T-cell (primary cell): ENCODE measurements at regions not wholly inside any gene's neighbourhood (a gene's known extent, or its start where the extent isn't known, plus 50 kb on each side); places are given as distances from the start of the nearest gene placed in this dataset.

Experiments
- ATAC-seq, 4 experiments: fragments of 200-7000 bp in 3 of 4; fragments of 150-1000 bp in 1 of 4; cut with Tn5 transposase; replicated peaks in 1 of 4; 1 replicate in 3 of 4; 2 replicates in 1 of 4; pipeline ENCODE4 v1.10.0; 2021; ENCODE audit warnings: moderate library complexity in 3 of 4, mild to moderate bottlenecking in 2 of 4, moderate number of reproducible peaks in 1 of 4
- CTCF ChIA-PET, 2 donors: fragments of 300-600 bp; sonication (Branson Sonifier 250); formaldehyde crosslinking; loops; one replicate each; lab custom pipeline; 2022; ENCODE audit warnings: antibody characterized with exemption in 2 of 2; lab: Charles Lee
- POLR2A ChIA-PET, 2 donors: fragments of 300-600 bp; sonication (Branson Sonifier 250); formaldehyde crosslinking; loops; one replicate each; lab custom pipeline; 2022; ENCODE audit warnings: antibody characterized with exemption in 2 of 2; lab: Charles Lee
- DNase-seq, 35 experiments: peaks; one replicate each; pipeline versions ENCODE4 v3.0.0 to v3.0.0-alpha.2; 2013 to 2023
- H3K27ac ChIP-seq: one replicate; pipeline ENCODE4 v1.5.1; 2013; ENCODE audit warnings: low read length
- H3K27me3 ChIP-seq, 2 experiments: replicated peaks in 1 of 2; 1 replicate in 1 of 2; 2 replicates in 1 of 2; pipeline versions ENCODE4 v1.6.1 to v1.7.0; 2013; ENCODE audit warnings: low read length in 1 of 2, mixed read lengths in 1 of 2; ENCODE audit not compliant: control insufficient read depth in 2 of 2, insufficient read depth in 2 of 2; ENCODE audit errors: extremely low read depth in 1 of 2
- H3K36me3 ChIP-seq, 2 donors: 1 replicate in 1 of 2; 2 replicates in 1 of 2; pipeline versions ENCODE4 v1.6.1 to v1.7.0; 2013; ENCODE audit warnings: low read length in 1 of 2; ENCODE audit not compliant: control insufficient read depth in 2 of 2, insufficient read depth in 1 of 2; ENCODE audit errors: extremely low read depth in 1 of 2
- H3K4me1 ChIP-seq, 2 experiments: 1 replicate in 1 of 2; 2 replicates in 1 of 2; pipeline versions ENCODE4 v1.6.1 to v1.7.0; 2013; ENCODE audit warnings: low read length in 2 of 2, mixed read lengths in 1 of 2; ENCODE audit not compliant: insufficient read depth in 2 of 2, control insufficient read depth in 1 of 2; ENCODE audit errors: extremely low read depth in 1 of 2
- H3K4me3 ChIP-seq, 2 donors: 1 replicate in 1 of 2; 2 replicates in 1 of 2; pipeline versions ENCODE4 v1.5.1 to v1.7.0; 2013; ENCODE audit warnings: mild to moderate bottlenecking in 2 of 2, low read length in 1 of 2, moderate library complexity in 1 of 2; ENCODE audit not compliant: control insufficient read depth in 1 of 2; ENCODE audit errors: extremely low read depth in 1 of 2
- H3K9me3 ChIP-seq: 2 replicates; pipeline ENCODE4 v1.7.0; 2013
- H3K27ac Mint-ChIP-seq, 2 donors: one replicate each; pipeline ENCODE4 v1.8.0; 2020 to 2021; ENCODE audit warnings: mild to moderate bottlenecking in 2 of 2, mixed read lengths in 2 of 2
- H3K27me3 Mint-ChIP-seq, 2 donors: one replicate each; pipeline ENCODE4 v1.8.0; 2021 to 2022; ENCODE audit warnings: mixed read lengths in 2 of 2
- H3K36me3 Mint-ChIP-seq: one replicate; pipeline ENCODE4 v1.8.0; 2021; ENCODE audit warnings: mixed read lengths
- H3K4me1 Mint-ChIP-seq, 3 donors: one replicate each; pipeline ENCODE4 v1.8.0; 2020 to 2022; ENCODE audit warnings: mixed read lengths in 3 of 3, mild to moderate bottlenecking in 1 of 3
- H3K4me3 Mint-ChIP-seq, 3 donors: one replicate each; pipeline ENCODE4 v1.8.0; 2020 to 2022; ENCODE audit warnings: mild to moderate bottlenecking in 3 of 3, mixed read lengths in 3 of 3, moderate library complexity in 3 of 3
- H3K9me3 Mint-ChIP-seq, 3 donors: one replicate each; pipeline ENCODE4 v1.8.0; 2020 to 2022; ENCODE audit warnings: mixed read lengths in 3 of 3
- WGBS: methylation state at CpG from one replicate; pipeline ENCODE4 v1.1.5; 2013; ENCODE audit warnings: missing lambda C conversion rate; ENCODE audit not compliant: insufficient coverage; 5-methylcytosine and 5-hydroxymethylcytosine counted together

GRCh38 chr15:37794947-37795346 lies 139.5 kb upstream of the TMCO5A start:
- H3K9me3 Mint-ChIP-seq = peaks cover 0 to 5% (median 0%) of the 10 kb centered on the region in 3 donors
- DNase-seq (no peak), ATAC-seq (no peak)
- WGBS = no CpG with 5 or more reads among the region's 1 CpG
- H3K27ac ChIP-seq = no peak overlapping the region
- ChIA-PET POLR2A (no interaction called here), CTCF (no interaction called here)
- no peaks in the 10 kb centered on the region for H3K36me3 ChIP-seq
- no peak overlapping the region for H3K27ac Mint-ChIP-seq
- H3K4me1 ChIP-seq = no peaks in the 10 kb centered on the region
- H3K4me1 Mint-ChIP-seq = no peaks in the 10 kb centered on the region
- no peak overlapping the region for H3K4me3 Mint-ChIP-seq
- H3K36me3 Mint-ChIP-seq = no peaks in the 10 kb centered on the region
- H3K9me3 ChIP-seq = no peaks in the 10 kb centered on the region
- H3K4me3 ChIP-seq = no peak overlapping the region
- H3K27me3 Mint-ChIP-seq = no peaks in the 10 kb centered on the region
- H3K27me3 ChIP-seq = no peaks in the 10 kb centered on the region

GRCh38 chr15:37801529-37801928 lies 132.9 kb upstream of the TMCO5A start:
- Mint-ChIP-seq H3K4me3 (no peak overlapping the region), H3K27me3 (peaks cover 0 to 12% of the 10 kb centered on the region in 2 donors)

GRCh38 chr15:37806808-37807207 lies 127.6 kb upstream of the TMCO5A start:
- H3K27ac ChIP-seq = no peak overlapping the region
- H3K4me1 ChIP-seq = no peaks in the 10 kb centered on the region
- H3K4me3 ChIP-seq = no peak overlapping the region
- H3K36me3 ChIP-seq = no peaks in the 10 kb centered on the region
- H3K27ac Mint-ChIP-seq = no peak overlapping the region
- no peaks in the 10 kb centered on the region for H3K36me3 Mint-ChIP-seq
- CTCF ChIA-PET = no interaction called here
- no CpG with 5 or more reads among the region's 1 CpG for WGBS
- H3K4me1 Mint-ChIP-seq = no peaks in the 10 kb centered on the region
- peaks cover 0 to 4% (median 0%) of the 10 kb centered on the region in 3 donors for H3K9me3 Mint-ChIP-seq
- H3K27me3 ChIP-seq = no peaks in the 10 kb centered on the region
- DNase-seq (no peak), ATAC-seq (no peak)
- H3K27me3 Mint-ChIP-seq = peaks cover 0 to 7% of the 10 kb centered on the region in 2 donors
- no peak overlapping the region for H3K4me3 Mint-ChIP-seq
- no peaks in the 10 kb centered on the region for H3K9me3 ChIP-seq
- POLR2A ChIA-PET = no interaction called here

More at GRCh38 chr15:37801529-37801928, 132.9 kb upstream of the TMCO5A start:
- no peak overlapping the region for H3K27ac Mint-ChIP-seq
- ATAC-seq (no peak), DNase-seq (no peak)
- no CpG with 5 or more reads among the region's 3 CpGs for whole genome bisulfite sequencing
- H3K36me3 Mint-ChIP-seq = no peaks in the 10 kb centered on the region
- POLR2A ChIA-PET = no interaction called here
- Histone ChIP-seq H3K4me3 (no peak overlapping the region), H3K27me3 (no peaks in the 10 kb centered on the region), H3K9me3 (no peaks in the 10 kb centered on the region), H3K36me3 (no peaks in the 10 kb centered on the region), H3K27ac (no peak overlapping the region), H3K4me1 (no peaks in the 10 kb centered on the region)
- H3K4me1 Mint-ChIP-seq = no peaks in the 10 kb centered on the region
- CTCF ChIA-PET = no interaction called here
- H3K9me3 Mint-ChIP-seq = peaks cover 0 to 5% (median 0%) of the 10 kb centered on the region in 3 donors

GRCh38 chr15:37810381-37810780 lies 124.1 kb upstream of the TMCO5A start:
- no peaks in the 10 kb centered on the region for H3K9me3 ChIP-seq
- ChIA-PET CTCF (no interaction called here), POLR2A (no interaction called here)
- ATAC-seq = no peak
- Mint-ChIP-seq H3K27ac (no peak overlapping the region), H3K4me1 (no peaks in the 10 kb centered on the region), H3K27me3 (peaks cover 0 to 7% of the 10 kb centered on the region in 2 donors), H3K36me3 (no peaks in the 10 kb centered on the region), H3K4me3 (no peak overlapping the region), H3K9me3 (peaks cover 0 to 4% (median 0%) of the 10 kb centered on the region in 3 donors)
- no peaks in the 10 kb centered on the region for H3K27me3 ChIP-seq
- H3K27ac ChIP-seq = no peak overlapping the region
- H3K4me1 ChIP-seq = no peaks in the 10 kb centered on the region
- no peaks in the 10 kb centered on the region for H3K36me3 ChIP-seq
- no peak overlapping the region for H3K4me3 ChIP-seq
- DNase-seq = no peak

- Histone ChIP-seq H3K4me1 (no peaks in the 10 kb centered on the region), H3K4me3 (no peak overlapping the region), H3K9me3 (no peaks in the 10 kb centered on the region), H3K36me3 (no peaks in the 10 kb centered on the region), H3K27ac (no peak overlapping the region), H3K27me3 (no peaks in the 10 kb centered on the region)
- H3K4me1 Mint-ChIP-seq = no peaks in the 10 kb centered on the region
- CTCF ChIA-PET = no interaction called here
- ATAC-seq (no peak), DNase-seq (no peak)
- peaks cover 0 to 4% (median 0%) of the 10 kb centered on the region in 3 donors for H3K9me3 Mint-ChIP-seq
- POLR2A ChIA-PET = no interaction called here
- 88% methylated on average over 2 of the region's 3 CpGs for WGBS
- no peak overlapping the region for H3K27ac Mint-ChIP-seq
- H3K36me3 Mint-ChIP-seq = no peaks in the 10 kb centered on the region
- peaks cover 0 to 7% of the 10 kb centered on the region in 2 donors for H3K27me3 Mint-ChIP-seq
- no peak overlapping the region for H3K4me3 Mint-ChIP-seq
Measured at GRCh38 chr15:37813306-37813705, 121.1 kb upstream of the TMCO5A start.

GRCh38 chr15:37814847-37815515 lies 119.5 kb upstream of the TMCO5A start:
- Mint-ChIP-seq H3K36me3 (no peaks in the 10 kb centered on the region), H3K9me3 (no peaks in the 10 kb centered on the region), H3K4me1 (no peaks in the 10 kb centered on the region), H3K27ac (no peak overlapping the region), H3K27me3 (peaks cover 0 to 7% of the 10 kb centered on the region in 2 donors), H3K4me3 (no peak overlapping the region)
- CTCF ChIA-PET = no interaction called here
- POLR2A ChIA-PET = no interaction called here
- Histone ChIP-seq H3K27ac (no peak overlapping the region), H3K27me3 (no peaks in the 10 kb centered on the region), H3K4me1 (no peaks in the 10 kb centered on the region), H3K4me3 (no peak overlapping the region), H3K9me3 (no peaks in the 10 kb centered on the region), H3K36me3 (no peaks in the 10 kb centered on the region)
- ATAC-seq = no peak
- 93% methylated on average over 3 of the region's 5 CpGs for WGBS
- no peak for DNase-seq
